Panc1 (cell line): ENCODE measurements at regions not wholly inside any gene's neighbourhood (a gene's known extent, or its start where the extent isn't known, plus 50 kb on each side); places are given as distances from the start of the nearest gene placed in this dataset.

Source experiments
- ATAC-seq: fragments of 200-7000 bp; cut with Tn5 transposase; 2 replicates; pipeline ENCODE4 v1.9.1; 2020; ENCODE audit warnings: mild to moderate bottlenecking, moderate library complexity
- BruUV-seq: library from RNA; stranded (reverse); fragments of 400-500 nt; replicated peaks from 2 replicates; lab custom pipeline; 2021; lab: Mats Ljungman, UMichigan
- CTCF ChIA-PET: fragments of 300-600 bp; sonication (Branson Sonifier 250); formaldehyde crosslinking; loops from one replicate; lab custom pipeline; 2022; ENCODE audit warnings: antibody characterized with exemption; lab: Charles Lee
- POLR2A ChIA-PET: fragments of 300-600 bp; sonication (Branson Sonifier 250); formaldehyde crosslinking; loops from one replicate; lab custom pipeline; 2022; ENCODE audit warnings: antibody characterized with exemption; lab: Charles Lee
- DNase-seq: peaks from one replicate; pipeline ENCODE4 v3.0.0-alpha.2; 2010; ENCODE audit warnings: low read depth, low spot score
- H3K27ac ChIP-seq: 2 replicates; pipeline ENCODE4 v1.5.1; 2011; ENCODE audit warnings: mild to moderate bottlenecking, low read length, inconsistent platforms
- H3K27me3 ChIP-seq: fragments of 200-500 bp; sonication (Bioruptor generic); 2 replicates; pipeline ENCODE4 v1.6.0; 2014; ENCODE audit warnings: low read length, inconsistent platforms; ENCODE audit not compliant: control insufficient read depth, insufficient read depth
- H3K36me3 ChIP-seq: fragments of 200-500 bp; sonication (Bioruptor generic); 2 replicates; pipeline ENCODE4 v1.5.1; 2014; ENCODE audit warnings: inconsistent platforms, mild to moderate bottlenecking, low read length, moderate library complexity; ENCODE audit not compliant: control insufficient read depth, insufficient read depth
- H3K4me1 ChIP-seq: 2 replicates; pipeline ENCODE4 v1.5.1; 2011; ENCODE audit warnings: inconsistent platforms, mild to moderate bottlenecking, low read length, moderate library complexity; ENCODE audit not compliant: control insufficient read depth, insufficient read depth
- H3K4me3 ChIP-seq, 2 experiments: 2 replicates each; pipeline ENCODE4 v1.5.1; 2011 to 2012; ENCODE audit warnings: low read depth in 2 of 2, low read length in 2 of 2, mild to moderate bottlenecking in 2 of 2, inconsistent platforms in 1 of 2, moderate library complexity in 1 of 2
- H3K9me3 ChIP-seq: fragments of 200-500 bp; sonication (Bioruptor generic); 2 replicates; pipeline ENCODE4 v1.5.1; 2014; ENCODE audit warnings: low read depth, mild to moderate bottlenecking, inconsistent platforms, low read length, moderate library complexity; ENCODE audit not compliant: control insufficient read depth, insufficient read depth
- CTCF ChIP-seq: fragments of 450-650 bp; IDR thresholded peaks from 2 replicates; pipeline ENCODE4 v1.5.1; 2017; ENCODE audit warnings: mild to moderate bottlenecking
- POLR2AphosphoS5 ChIP-seq: IDR thresholded peaks from 2 replicates; pipeline ENCODE4 v1.6.1; 2012; ENCODE audit warnings: mild to moderate bottlenecking, low read depth, low read length, moderate library complexity
- REST ChIP-seq, 2 experiments: IDR thresholded peaks; 2 replicates each; pipeline ENCODE4 v1.6.1; 2011 to 2012; ENCODE audit warnings: low read depth in 2 of 2, control low read depth in 1 of 2, low read length in 1 of 2, mild to moderate bottlenecking in 1 of 2, moderate library complexity in 1 of 2; ENCODE audit not compliant: insufficient read depth in 1 of 2
- SIN3A ChIP-seq: IDR thresholded peaks from 2 replicates; pipeline ENCODE4 v1.6.1; 2012; ENCODE audit warnings: low read depth, mild to moderate bottlenecking, low read length, moderate library complexity, borderline replicate concordance; ENCODE audit not compliant: insufficient read depth
- TCF7L2 ChIP-seq: IDR thresholded peaks from 2 replicates; pipeline ENCODE4 v1.6.1; 2011; ENCODE audit warnings: mild to moderate bottlenecking, low read depth, low read length, inconsistent platforms
- in situ Hi-C: cut with HindIII; loops from 2 replicates; pipeline ENCODE4 v1.10.0; 2016; ENCODE audit warnings: low sequenced_read_pairs, low pct_unique_long_range_greater_than_20kb
- intact Hi-C: fragments of 100-400 bp; cut with micrococcal nuclease; formaldehyde crosslinking; loops from one replicate; pipeline ENCODE4 v1.10.0; 2022; ENCODE audit not compliant: unreplicated experiment

- CTCF ChIA-PET = no interaction called here
- DNase-seq (no peak), ATAC-seq (no peak)
- Histone ChIP-seq H3K27me3 (no peaks in the 10 kb centered on the region), H3K9me3 (no peaks in the 10 kb centered on the region), H3K4me1 (no peaks in the 10 kb centered on the region), H3K36me3 (no peaks in the 10 kb centered on the region), H3K27ac (no peak overlapping the region), H3K4me3 (no peak overlapping the region)
- intact Hi-C loops (no loop called here), in situ Hi-C loops (no loop called here)
- BruUV-seq = no TSS peak
- TF ChIP-seq TCF7L2 = no peak
- no peak for TF ChIP-seq POLR2AphosphoS5
- no peak for TF ChIP-seq CTCF
- POLR2A ChIA-PET = no interaction called here
These were observed 198.6 kb downstream of the GADD45G start for GRCh38 chr9:89803403-89803802.

GRCh38 chr9:89804766-89805531, 200.1 kb downstream of the GADD45G start:
- Histone ChIP-seq H3K36me3 (no peaks in the 10 kb centered on the region), H3K27me3 (no peaks in the 10 kb centered on the region), H3K9me3 (no peaks in the 10 kb centered on the region), H3K4me3 (no peak overlapping the region), H3K27ac (no peak overlapping the region), H3K4me1 (no peaks in the 10 kb centered on the region)
- DNase-seq (no peak), ATAC-seq (no peak)
- ChIA-PET CTCF (no interaction called here), POLR2A (no interaction called here)
- intact Hi-C loops = no loop called here
- BruUV-seq = no TSS peak
- TF ChIP-seq TCF7L2 (no peak), SIN3A (no peak), REST (IDR thresholded peaks at IDR 0.05; ENCODE audit: insufficient read depth in 1 of 2, low read depth in 2 of 2, low read length in 1 of 2) (no peak), POLR2AphosphoS5 (no peak), CTCF (no peak)
- in situ Hi-C loops = no loop called here
